Endometrium (tissue), 2 donors: ENCODE measurements at regions not wholly inside any gene's neighbourhood (a gene's known extent, or its start where the extent isn't known, plus 50 kb on each side); places are given as distances from the start of the nearest gene placed in this dataset.

Experiments
- FAIRE-seq: peaks from 2 replicates; lab custom pipeline; 2012; peaks lifted over from hg19 to GRCh38; lab: Jason Lieb, UNC
- donor health status: control.
- donor health status: control.

DNA sequence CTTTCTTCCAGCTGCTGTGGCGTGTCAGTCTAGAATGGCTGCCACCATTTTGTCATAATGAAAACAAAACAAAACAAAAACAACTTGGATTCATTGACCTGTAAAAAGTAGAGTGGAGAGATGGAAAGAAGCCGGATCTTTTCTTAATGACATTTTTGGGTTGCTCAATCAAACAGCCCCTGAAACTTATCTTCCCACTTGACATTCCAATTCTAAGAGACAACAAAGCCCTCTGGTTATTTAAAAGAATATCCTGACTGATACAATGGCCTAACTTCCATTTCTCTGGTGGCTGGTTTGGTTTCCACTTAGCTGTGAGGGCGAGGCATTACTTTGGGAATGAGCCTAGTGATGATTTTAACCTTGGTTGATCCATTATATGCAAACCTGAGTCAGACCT lies 123.7 kb downstream of the AQP4 start:
- no peak for FAIRE-seq

DNA sequence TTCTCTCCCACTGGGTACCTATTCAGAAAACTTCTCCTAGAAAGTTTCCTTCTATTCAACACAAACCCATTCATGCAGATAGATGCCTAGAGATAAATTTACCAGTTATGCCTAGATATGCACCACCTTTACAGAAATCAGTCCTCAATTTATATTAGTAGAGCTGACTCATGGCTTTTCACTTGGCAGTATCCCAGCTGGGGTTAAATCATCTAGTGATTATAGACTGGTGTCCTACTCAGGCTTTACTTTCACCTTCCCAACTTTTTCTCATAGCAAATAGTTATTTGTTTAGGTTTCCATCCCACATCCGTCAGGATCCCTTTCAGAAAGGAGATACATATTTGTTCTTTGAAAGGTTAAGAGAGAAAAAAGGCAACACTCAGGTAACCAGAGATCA lies 124.5 kb downstream of the AQP4 start:
- FAIRE-seq, result no peak

DNA sequence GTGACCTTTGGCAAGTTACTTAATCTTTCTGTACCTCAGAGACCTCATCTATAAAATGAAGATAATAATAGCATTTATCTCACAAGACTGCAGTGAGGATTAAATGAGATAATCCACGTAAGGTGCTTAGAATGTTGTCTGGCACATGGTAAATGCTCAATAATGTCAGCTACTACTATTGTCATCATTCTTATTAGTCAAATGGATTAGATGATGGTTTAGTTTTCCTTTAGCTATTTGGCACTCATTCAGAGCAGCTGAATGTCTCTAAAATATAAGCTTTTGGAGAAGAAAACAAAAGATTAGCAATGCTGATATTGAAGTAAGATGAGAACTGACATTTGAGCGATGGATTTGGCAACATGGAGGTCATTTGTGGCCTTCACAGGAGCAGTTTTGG lies 125.1 kb downstream of the AQP4 start:
- FAIRE-seq, result no peak

DNA sequence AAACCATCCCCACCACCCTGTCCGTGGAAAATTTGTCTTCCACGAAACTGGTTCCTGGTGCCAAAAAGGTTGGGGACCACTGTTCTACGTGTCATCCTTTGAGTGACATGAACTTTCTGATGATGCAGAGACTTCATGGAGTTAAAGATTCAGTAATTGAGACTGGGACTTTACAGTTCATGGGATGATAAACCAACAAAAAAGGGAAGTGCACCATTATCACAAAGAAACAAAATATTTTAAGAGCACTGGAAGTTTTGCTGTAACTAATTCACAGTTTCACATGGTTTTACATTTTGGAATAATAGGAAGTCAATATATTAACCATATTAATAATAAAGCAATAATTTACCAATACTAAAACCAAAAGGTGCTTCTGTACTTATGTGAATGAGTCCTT lies 126.8 kb downstream of the AQP4 start:
- no peak for FAIRE-seq

DNA sequence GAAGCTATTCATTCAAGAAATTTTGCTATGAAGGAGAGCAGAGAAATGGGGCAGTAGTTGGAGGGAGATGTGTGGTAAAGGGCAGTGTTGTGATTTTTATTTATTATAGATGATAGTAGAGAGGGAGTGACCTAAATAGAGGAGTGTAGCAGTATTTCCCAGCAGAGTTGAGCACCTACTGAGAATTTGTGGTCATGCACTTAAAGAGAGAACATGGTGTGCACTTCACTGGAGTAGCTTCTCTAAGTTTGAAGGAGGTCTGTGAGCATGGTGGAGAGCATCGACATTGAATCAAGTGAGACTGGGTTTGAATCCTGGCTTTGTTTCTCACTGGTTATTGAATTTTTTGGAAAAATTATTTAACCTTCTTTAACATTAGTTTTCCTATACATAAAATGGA lies 129.2 kb downstream of the AQP4 start:
- no peak for FAIRE-seq

DNA sequence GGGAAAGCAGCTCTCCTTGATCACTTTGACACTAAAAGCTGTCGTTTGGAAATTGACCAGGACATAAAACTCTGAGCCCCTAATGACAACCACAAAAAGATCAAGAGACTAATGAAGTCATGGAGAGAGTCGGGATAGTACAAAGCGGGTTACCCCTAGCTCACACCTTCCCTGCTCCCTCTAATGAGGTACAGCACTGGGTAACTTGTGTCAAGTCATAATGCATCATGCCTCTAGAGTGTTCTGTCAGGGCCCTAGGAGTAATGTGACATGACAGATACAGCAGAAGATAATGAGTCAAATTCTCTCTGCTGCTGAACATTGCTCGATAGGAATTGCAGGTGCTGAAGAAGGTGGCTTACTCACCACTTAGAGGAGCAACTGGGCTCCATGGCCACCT lies 130.7 kb downstream of the AQP4 start:
- FAIRE-seq, result no peak

DNA sequence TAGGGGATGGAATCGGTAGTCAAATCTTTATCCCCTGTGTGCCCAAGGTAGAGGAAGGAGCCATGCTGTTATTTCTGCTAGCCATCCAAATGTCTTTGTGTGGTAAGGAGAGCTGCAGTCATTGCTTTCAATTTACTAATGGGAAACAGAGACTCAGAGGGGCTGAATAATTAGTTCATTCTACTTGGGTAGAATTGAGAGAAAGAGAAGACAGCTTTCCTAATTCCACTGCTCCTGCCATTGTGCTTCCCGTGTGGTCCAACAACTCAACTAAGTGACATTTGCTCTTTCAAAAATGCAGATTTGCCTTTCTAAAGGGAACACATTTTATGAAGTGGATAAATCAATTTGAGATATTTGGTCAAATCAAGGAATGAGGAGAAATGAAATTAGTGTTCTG lies 136.1 kb downstream of the AQP4 start:
- FAIRE-seq, result no peak

DNA sequence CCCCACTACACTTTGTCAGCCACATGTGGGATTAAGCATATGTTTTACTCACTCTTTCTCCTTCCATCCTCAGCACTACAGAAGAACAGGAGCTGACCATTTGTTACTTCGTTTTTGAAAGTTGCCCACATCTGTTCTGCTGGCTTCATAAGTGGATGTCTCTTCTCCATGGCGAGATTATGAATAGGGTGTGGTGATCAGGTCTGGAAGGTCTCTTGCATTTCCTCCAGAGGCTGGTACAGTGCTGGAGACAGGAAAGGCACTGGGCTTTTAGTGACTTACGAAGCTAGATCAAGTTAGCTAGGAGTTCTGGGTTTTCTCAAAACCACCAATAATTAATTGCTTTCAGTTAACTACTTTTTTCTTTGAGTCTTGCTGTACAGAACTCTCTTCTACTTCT lies 136.5 kb downstream of the AQP4 start:
- no peak for FAIRE-seq

DNA sequence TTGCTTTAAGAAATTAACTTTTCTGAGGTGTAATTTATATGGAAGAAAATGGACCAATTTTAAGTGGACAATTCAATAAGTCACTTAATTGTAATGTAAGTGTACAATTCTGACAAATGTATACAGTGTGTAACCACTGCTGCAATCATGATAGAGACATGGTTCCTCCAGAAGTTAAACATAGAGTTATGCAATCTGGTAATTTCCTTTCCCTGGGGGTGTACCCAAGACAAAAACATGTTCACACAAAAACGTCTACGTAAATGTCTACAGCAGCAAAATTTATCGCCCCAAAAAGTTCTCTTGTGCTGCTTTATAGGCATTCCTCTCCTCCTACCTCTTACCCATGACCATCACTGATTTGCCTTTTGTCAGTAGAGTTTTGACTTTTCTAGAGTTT lies 141.5 kb downstream of the AQP4 start:
- FAIRE-seq, result no peak

DNA sequence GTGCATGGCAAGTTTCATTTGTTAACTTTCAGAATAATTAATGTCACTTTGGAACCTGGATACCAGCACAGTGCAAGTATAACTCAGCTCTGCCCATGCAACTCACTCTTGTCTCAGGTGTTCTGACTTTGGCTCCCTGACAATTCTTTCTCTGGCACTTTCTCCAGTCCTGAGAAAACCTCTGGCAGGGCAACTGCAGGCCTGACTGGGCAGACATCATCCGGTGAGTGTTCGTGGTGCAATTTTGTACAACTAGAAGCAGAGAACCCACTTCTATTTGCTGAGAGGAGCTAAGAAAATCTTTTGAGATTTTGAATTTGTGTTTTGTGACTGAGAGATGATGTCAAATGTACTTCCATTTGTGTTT lies 143.0 kb downstream of the AQP4 start:
- no peak for FAIRE-seq

DNA sequence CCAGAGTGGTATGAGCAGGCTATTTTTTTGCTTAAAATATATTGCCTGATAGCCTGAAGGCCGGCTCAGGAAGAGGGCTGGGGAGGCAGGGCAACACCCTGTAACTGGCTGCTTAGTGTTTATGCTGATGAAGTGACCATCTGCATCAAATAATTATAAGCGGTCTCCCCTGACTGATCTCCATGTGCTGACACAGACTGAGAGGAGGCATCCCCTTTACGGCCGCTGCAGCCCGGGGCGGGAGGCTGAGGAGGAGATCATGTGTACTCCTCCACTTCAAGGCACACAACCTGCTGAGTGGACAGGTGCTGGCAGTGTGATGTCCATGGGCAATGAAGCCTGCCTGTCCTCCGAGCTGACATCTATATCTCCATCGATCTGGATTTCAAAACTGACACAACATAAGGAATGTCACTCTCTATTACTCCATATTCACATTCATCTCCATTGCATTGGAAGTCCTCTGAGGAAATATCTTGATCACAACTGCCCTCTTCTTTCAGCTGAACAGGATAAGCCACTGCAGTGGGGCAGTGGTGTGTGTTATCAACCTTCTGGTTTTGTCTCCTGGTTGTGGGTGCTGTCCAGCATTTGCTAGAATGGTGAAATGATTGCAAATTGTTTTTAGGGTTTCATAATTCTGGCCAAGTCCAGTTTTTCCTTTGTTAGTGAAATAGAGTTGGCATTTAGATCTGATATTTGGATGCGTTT lies 143.5 kb downstream of the AQP4 start:
- no peak for FAIRE-seq

DNA sequence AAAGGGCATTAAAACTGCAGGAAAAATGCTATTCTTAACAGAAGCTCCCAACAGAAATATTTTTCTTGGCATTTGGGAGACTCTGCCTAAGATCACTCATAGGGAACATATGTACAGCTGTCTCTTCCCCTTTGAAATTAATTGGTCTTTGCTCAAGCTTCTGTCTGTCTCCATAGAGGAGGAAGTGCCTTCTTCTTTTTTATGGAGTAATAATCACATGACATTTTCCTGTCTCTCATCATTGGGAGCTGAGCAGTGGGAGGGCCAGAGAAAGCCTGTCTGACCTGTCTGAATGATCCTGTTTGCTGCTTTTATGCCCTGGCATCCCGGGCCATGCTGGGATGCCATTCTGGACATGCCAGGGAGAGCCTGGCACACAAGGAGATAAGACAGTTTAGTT lies 145.6 kb downstream of the AQP4 start:
- no peak for FAIRE-seq

DNA sequence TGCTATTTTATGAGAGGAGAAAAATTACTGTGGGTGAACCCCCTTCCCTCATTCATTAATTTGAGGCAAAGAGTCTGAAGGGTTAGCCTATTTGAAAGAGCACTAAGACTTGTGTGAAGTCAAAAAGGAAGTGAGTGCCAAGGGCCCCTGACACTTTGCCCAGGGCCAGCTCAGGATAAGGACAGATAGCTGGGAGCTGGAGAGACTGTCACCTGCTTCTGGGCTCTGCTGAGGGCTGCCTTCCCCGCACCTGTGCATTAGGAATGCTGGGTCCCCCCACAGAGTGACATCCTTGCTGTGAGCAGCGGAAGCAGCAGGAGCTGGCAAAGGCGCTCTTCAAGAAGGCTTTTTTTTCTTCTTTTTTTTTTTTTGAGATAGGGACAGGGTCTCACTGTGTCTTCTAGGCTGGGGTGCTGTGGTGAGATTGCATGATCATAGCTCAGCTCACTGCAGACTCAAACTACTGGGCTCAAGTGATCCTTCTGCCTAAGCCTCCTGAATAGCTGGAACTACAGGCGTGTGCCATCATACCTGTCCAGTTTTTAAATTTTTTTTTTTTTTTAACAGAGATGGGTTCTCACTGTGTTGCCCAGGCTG lies 148.3 kb downstream of the AQP4 start:
- no peak for FAIRE-seq

DNA sequence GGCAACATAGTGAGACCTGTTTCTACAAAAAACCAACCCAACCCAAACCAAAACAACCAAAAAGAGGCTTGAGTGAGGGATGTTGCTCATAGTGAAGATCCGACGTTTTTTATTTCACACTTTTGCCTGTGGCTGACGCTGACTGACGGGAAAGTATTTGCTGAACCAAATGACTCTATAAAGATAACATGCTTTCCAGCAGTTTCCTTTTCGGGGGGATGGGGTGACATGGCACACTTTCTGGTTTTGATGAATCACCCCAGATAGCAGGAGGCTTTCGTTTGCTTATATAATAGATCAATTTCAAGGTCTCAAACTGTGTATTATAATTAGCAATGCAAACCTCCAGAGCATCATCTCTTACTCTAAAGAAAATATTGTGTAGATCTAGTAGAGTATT lies 150.8 kb downstream of the AQP4 start:
- no peak for FAIRE-seq

DNA sequence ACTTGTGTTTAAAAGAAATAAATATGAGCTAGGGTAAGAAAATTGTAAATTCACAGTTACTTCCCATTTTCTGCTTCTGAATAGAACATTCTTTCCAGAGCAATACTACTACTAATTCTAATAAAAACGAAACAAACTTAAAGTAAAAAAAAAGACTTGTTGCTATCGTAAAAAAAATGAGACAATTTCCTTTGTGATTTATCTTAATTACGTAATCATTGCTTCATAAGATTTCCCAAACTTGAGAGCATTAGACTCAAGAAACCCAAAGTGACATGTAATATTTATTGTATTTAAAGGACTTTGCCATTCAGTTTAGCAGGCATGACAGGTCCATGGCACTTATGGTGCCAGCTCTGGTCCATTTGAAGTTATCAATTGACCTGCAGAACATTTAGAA lies 153.8 kb downstream of the AQP4 start:
- FAIRE-seq, result no peak

DNA sequence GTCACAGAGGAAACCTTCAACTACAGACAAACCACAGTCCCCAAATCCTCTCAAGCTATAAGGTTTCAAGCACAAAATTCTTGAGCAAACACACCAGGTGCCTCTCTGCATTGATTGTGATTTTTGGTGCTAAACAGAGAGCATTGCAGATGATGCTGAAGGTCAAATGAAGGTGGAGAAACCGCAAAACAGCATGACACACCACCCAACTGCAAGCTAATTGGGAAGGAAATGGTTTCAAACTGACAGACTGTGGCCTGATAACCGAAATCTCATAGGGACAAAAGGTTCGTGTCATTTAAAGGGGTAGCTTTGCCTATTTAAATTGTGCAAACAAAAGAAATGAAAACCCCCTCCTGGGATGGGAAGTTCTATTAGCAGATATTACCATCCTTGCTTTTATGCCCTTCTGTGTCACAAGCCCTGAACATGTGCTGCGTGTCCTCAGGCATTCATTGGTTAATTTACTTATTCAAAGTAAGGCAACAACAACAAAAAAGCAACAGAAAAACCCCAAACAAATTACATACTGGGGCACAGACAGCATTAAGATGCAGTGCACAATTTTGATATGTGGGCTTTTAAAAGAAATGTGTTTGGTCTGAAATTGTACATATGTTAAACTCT lies 154.9 kb downstream of the AQP4 start:
- FAIRE-seq, result no peak

DNA sequence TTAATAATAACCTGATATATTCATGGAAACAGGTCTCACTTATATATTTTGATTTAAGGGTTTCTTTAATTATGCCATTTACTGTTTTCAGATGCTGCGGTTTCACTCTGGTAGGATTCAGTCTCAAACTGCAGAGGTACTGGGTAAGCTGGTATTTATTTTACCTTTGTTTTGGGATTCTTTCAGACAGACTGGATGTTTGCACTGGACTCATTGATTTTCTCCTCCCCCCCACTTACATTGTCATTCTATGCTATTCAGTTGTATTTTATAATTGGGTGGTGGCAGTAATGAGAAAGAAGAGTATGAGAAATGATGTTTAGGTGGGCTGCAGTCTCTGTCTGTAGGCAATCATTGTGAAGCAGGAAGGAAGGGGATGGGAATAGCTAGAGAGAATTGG lies 155.6 kb downstream of the AQP4 start:
- FAIRE-seq, result no peak

DNA sequence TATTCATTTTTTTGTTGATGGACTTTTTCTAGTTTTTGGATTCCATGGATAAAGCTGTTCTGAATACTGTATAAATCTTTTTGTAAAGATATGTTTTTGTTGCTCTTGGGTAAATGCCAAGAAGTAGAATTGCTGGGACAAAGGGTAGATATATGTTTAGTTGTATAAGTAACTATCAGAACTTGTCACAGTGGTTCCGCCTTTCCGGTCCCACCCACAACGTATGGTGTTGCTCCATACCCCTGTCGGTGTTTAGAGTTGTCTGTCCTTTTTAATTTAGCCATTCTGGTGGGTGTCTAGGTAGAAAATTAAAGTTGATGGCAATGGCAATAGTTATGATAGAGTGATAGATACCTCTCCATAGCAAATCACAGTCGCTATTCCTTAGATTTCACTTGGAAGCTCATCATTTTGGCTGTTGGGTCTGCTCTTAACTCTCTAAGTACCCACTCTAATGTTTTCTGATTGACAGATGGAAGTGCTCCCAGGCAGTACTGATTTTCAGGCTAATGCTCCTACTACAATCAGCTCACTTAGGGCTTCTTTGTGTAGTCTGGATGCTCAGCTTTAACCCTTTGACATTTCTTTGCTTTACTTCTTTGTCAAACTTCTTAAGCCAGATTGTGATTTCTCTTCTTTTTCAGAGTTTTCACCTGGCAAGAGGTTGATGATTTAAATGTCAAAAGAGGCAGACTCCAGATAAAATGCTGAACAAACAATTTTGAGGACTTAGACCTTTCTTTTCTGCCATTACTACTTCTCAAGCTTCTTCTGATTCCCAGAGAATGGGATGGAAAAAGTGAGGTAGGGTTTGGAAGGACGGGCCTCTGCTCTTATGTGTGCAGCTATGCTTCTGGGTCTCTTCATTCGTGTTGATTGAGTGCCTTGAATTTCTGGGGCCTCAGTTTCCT lies 156.4 kb downstream of the AQP4 start:
- no peak for FAIRE-seq

DNA sequence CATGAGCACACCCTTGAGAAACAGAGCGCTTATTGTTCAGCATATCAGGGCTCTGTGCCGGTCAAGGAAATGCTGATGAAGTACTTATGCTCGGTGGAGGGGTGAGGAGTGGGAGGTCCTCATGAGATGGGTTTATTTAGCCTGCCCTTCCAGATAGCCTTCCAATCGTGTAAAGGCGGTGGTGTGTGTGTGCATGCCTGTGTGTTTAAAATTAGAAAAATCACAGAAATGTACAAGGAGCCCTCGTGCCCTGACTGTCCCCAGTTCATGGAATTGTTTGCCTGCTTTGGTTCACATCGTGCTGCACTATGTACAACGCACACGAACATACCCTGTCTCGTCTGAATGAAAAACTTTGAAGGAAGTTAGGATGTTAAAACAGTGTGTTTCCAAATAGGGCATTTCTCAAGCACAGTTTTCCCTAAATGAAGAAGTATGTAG lies 158.6 kb downstream of the AQP4 start:
- FAIRE-seq, result no peak

DNA sequence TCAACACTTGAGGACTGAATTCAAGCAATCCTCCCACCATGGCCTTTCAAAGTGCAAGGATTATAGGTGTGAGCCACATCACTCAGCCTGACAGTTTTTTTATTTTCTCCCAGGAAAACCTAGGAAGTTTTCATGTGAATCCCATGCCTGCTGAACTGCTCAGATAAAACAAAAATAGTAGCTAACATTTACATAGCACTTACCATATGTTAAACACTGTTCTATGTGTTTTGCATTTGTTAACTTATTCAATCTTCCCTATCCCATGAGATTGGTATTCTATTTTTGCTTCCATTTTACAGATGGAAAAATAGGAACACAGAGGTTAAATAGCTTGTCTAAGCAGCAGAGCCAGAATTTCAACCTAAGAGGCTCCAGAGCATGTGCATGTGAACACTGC lies 157.4 kb upstream of the KCTD1 start:
- FAIRE-seq, result no peak

DNA sequence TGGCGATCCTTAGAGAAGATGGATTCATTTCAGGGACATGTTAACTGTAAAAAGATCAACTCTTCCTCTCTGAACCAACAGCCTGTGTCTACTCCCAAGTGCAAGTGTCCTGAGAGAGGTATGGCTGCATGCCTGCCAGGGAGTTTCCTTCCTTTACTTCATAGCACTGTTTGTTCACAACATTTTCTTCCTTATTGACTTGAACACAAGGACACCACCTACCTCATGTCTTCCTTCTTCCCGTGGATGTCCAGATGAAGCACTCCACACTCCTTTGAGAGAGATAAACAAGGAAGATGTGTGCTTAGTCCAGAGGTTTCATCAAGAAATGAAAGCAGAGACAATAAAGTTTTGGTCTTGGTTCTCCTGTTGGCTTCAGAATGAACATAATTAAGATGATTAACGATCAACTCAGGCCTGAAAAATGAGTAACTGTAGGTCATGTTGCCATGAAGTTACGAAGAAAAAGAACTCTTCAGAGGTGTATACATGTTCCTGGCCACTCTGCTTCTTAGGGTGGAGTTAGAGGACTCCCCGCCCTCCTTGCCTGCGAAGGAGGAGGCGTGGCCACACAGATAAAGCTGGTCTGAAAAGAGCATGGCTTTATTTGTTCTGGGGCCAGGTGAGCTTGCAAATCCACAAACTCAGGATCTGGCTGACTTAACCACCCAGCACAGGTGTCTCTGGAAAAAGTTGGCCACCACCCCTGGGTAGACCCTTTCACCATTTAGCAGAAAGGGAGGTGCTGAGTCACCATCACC lies 155.0 kb upstream of the KCTD1 start:
- no peak for FAIRE-seq

DNA sequence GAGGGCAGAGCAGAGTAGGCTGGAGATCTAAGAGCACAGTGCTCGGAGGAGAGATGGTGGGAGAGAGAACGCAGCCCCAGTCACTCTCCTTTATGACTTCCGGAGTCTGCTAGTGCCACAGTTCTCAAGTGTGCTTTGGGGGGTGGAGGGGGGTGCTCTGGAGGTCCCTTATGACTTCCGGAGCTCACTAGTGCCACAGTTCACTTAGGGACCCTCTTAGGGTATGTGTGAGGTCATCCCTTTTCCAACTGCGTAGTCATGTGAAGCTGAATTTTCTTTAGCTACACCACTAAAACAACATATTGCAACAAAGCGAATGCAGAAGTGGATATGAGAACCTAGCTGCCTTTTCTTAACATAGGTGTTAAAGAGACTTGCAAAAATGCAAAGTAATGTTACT lies 153.7 kb upstream of the KCTD1 start:
- FAIRE-seq, result no peak
